Esophagus squamous epithelium (tissue), 5 donors: ENCODE measurements at regions not wholly inside any gene's neighbourhood (a gene's known extent, or its start where the extent isn't known, plus 50 kb on each side); places are given as distances from the start of the nearest gene placed in this dataset.
"Not testable (repeated sequence)": the region's sequence is repeated elsewhere in the genome, so short reads cannot be mapped to it uniquely, and the experiment has no call there.

ENCODE experiments used
- DNase-seq: peaks from one replicate; lab custom pipeline; 2025; lab: John Stamatoyannopoulos, UW
- H3K27ac ChIP-seq, 4 donors: fragments of 200-600 bp; sonication (generic); one replicate each; pipeline ENCODE4 v1.5.1; 2016 to 2019; ENCODE audit warnings: mild to moderate bottlenecking in 1 of 4
- H3K27me3 ChIP-seq, 4 donors: fragments of 200-600 bp; sonication (generic); 1 replicate in 3 of 4; 2 replicates in 1 of 4; pipeline versions ENCODE4 v1.5.1 to v1.6.0; 2017 to 2021; ENCODE audit warnings: antibody characterized with exemption in 1 of 4
- H3K36me3 ChIP-seq, 3 donors: fragments of 200-600 bp; sonication (generic); one replicate each; pipeline ENCODE4 v1.5.1; 2016 to 2019
- H3K4me1 ChIP-seq, 3 donors: fragments of 200-600 bp; sonication (generic); one replicate each; pipeline ENCODE4 v1.5.1; 2017 to 2019
- H3K4me3 ChIP-seq, 4 donors: fragments of 200-600 bp; sonication (generic); 1 replicate in 3 of 4; 2 replicates in 1 of 4; pipeline ENCODE4 v1.5.1; 2016 to 2019; ENCODE audit warnings: mild to moderate bottlenecking in 2 of 4, moderate library complexity in 1 of 4
- H3K9me3 ChIP-seq, 3 donors: fragments of 200-600 bp; sonication (generic); one replicate each; pipeline ENCODE4 v1.5.1; 2016 to 2019
- CTCF ChIP-seq, 6 experiments: fragments of 450-650 bp in 4 of 6; fragments of 200-600 bp in 2 of 6; sonication (generic) in 2 of 6; IDR thresholded peaks; one replicate each; pipeline ENCODE4 v1.5.1; 2016 to 2019; ENCODE audit warnings: antibody characterized with exemption in 6 of 6, mild to moderate bottlenecking in 4 of 6, moderate library complexity in 4 of 6
- POLR2A ChIP-seq, 4 donors: fragments of 450-650 bp; IDR thresholded peaks; one replicate each; pipeline ENCODE4 v1.6.1; 2017; ENCODE audit warnings: antibody characterized with exemption in 4 of 4, mild to moderate bottlenecking in 4 of 4, moderate library complexity in 3 of 4
- WGBS, 2 donors: methylation state at CpG; one replicate each; pipeline ENCODE4 v1.1.5; 2018; 5-methylcytosine and 5-hydroxymethylcytosine counted together
- intact Hi-C: fragments of 100-400 bp; cut with DNase I; formaldehyde crosslinking; loops from one replicate; pipeline ENCODE4 v1.15.0; 2022
- donor health status: DM: yes; HTN: yes; CAD: no.

DNA sequence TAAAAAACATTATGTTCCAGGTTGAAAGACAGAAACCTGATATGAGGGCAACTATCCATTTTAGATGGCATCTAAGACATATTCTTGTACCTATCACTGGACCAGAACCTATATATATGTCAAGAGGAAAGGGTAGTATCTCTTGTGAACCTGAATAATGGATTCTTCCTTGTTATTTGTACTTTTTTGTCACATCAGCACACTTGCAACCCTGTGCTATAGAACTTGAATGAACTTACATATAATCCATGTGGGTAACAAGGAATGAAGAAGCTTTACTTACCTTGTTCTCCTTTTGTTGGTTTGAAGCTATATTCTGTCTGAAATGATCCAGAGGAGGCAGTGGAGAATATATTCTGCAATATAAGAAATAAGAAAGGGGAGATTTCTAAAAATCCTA, 483.7 kb upstream of the ATXN8OS start:
- Histone ChIP-seq H3K4me3 (no peak overlapping the region), H3K4me1 (no peaks in the 10 kb centered on the region), H3K36me3 (no peaks in the 10 kb centered on the region), H3K9me3 (no peaks in the 10 kb centered on the region), H3K27ac (no peak overlapping the region), H3K27me3 (no peaks in the 10 kb centered on the region)
- intact Hi-C loops, result no loop called here
- no peak for TF ChIP-seq POLR2A (IDR thresholded peaks at IDR 0.05)
- DNase-seq, result no peak

- intact Hi-C loops, result no loop called here
- H3K27ac ChIP-seq, result no peak overlapping the region
These were observed 488.0 kb upstream of the ATXN8OS start for GRCh38 chr13:69619651-69620050.

DNA sequence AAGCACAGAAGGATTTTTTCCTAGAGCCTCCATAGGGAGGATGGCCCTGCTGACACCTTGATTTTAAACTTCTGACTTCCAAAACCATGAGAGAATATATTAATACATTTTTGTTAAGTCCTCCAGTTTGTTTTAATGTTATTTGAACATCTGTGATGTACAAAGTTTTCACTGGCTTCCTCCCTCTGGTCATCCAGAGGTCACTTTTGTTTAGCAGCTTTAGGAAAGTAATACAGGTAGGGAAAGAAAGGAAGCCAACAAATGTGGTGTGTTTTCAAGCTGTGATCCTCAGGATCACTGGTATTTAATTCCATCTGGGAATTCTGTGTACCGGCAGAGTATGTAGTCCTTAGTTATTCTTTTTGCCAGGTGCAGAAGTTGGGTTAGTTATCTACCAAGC, 488.8 kb upstream of the ATXN8OS start:
- intact Hi-C loops, result no loop called here
- WGBS, 2 donors, result 67 to 77% methylated on average over 1 of the region's 1 CpG
- TF ChIP-seq POLR2A (IDR thresholded peaks at IDR 0.05) (no peak), CTCF (IDR thresholded peaks at IDR 0.05) (no peak)

More at GRCh38 chr13:69619651-69620050, 488.0 kb upstream of the ATXN8OS start:
- Histone ChIP-seq H3K9me3 (no peaks in the 10 kb centered on the region), H3K4me1 (no peaks in the 10 kb centered on the region), H3K4me3 (no peak overlapping the region), H3K27me3 (no peaks in the 10 kb centered on the region), H3K36me3 (no peaks in the 10 kb centered on the region)
- 28 to 30% methylated on average over 2 of the region's 2 CpGs for WGBS, 2 donors
- TF ChIP-seq CTCF (IDR thresholded peaks at IDR 0.05) (no peak), POLR2A (IDR thresholded peaks at IDR 0.05) (no peak)
- DNase-seq, result no peak

DNA sequence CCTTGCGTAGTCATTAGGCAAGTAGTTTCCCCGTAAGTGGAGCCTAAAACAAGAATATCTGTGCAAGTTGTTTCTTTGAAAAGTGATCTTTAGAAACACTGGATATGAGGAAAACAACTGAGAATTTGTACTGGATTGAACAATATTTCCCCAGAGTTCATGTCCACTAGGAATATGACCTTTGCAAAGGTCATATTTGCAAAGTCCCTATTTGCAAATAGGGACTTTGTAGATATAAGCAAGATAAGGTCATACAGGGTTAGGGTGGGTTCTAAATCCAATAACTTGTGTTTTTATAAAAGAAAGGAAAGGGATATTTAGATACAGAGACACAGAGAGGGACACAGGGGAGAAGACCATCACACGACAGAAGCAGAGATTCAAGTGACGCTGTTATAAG, 489.2 kb upstream of the ATXN8OS start:
- Histone ChIP-seq H3K4me1 (no peaks in the 10 kb centered on the region), H3K27ac (no peak overlapping the region), H3K9me3 (no peaks in the 10 kb centered on the region), H3K4me3 (no peak overlapping the region), H3K36me3 (no peaks in the 10 kb centered on the region), H3K27me3 (no peaks in the 10 kb centered on the region)
- WGBS, 2 donors, result 69 to 80% methylated on average over 4 of the region's 4 CpGs
- TF ChIP-seq CTCF (IDR thresholded peaks at IDR 0.05), result no peak
- DNase-seq, result no peak
- intact Hi-C loops, result no loop called here

More for the DNA sequence above, 488.8 kb upstream of the ATXN8OS start:
- H3K4me3 ChIP-seq, result no peak overlapping the region
- no peaks in the 10 kb centered on the region for H3K27me3 ChIP-seq
- H3K27ac ChIP-seq, result no peak overlapping the region
- H3K9me3 ChIP-seq, result no peaks in the 10 kb centered on the region
- DNase-seq, result no peak
- H3K36me3 ChIP-seq, result no peaks in the 10 kb centered on the region
- H3K4me1 ChIP-seq, result no peaks in the 10 kb centered on the region

GRCh38 chr13:69617587-69617986, 490.0 kb upstream of the ATXN8OS start:
- no peak for TF ChIP-seq POLR2A (IDR thresholded peaks at IDR 0.05)
- TF ChIP-seq CTCF (IDR thresholded peaks at IDR 0.05), result no peak
- H3K4me3 ChIP-seq, result no peak overlapping the region
- intact Hi-C loops, result no loop called here

DNA sequence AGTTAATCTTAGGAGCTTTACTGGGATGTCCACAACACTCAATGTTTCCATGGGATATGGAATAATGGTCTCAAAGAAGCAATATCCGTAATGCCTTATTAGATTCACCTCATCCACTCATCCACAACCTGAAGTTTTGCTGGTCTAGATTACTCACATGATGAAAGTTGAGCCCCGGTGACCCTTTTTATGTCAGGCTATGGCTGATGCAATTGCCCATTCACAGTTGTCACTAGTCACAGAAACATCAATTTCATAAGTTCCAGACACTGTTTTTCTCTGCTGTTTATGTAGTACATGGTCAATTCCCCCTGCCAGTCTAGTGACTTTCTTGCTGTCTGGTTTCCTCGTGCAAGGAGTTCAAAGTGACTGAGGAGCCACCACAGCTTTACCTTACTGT, 491.2 kb upstream of the ATXN8OS start:
- WGBS, 2 donors, result 60 to 63% methylated on average over 3 of the region's 3 CpGs
- Histone ChIP-seq H3K36me3 (no peaks in the 10 kb centered on the region), H3K4me3 (no peak overlapping the region), H3K27me3 (no peaks in the 10 kb centered on the region), H3K27ac (no peak overlapping the region), H3K4me1 (no peaks in the 10 kb centered on the region), H3K9me3 (peaks cover 0 to 5% (median 0%) of the 10 kb centered on the region in 3 donors)
- TF ChIP-seq CTCF (IDR thresholded peaks at IDR 0.05), result no peak
- TF ChIP-seq POLR2A (IDR thresholded peaks at IDR 0.05), result no peak
- DNase-seq, result no peak
- intact Hi-C loops, result no loop called here

More at GRCh38 chr13:69617587-69617986, 490.0 kb upstream of the ATXN8OS start:
- WGBS, 2 donors, result 85% methylated on average over 2 of the region's 2 CpGs
- Histone ChIP-seq H3K27me3 (no peaks in the 10 kb centered on the region), H3K4me1 (no peaks in the 10 kb centered on the region), H3K27ac (no peak overlapping the region), H3K9me3 (peaks cover 0 to 4% (median 0%) of the 10 kb centered on the region in 3 donors), H3K36me3 (no peaks in the 10 kb centered on the region)
- no peak for DNase-seq

DNA sequence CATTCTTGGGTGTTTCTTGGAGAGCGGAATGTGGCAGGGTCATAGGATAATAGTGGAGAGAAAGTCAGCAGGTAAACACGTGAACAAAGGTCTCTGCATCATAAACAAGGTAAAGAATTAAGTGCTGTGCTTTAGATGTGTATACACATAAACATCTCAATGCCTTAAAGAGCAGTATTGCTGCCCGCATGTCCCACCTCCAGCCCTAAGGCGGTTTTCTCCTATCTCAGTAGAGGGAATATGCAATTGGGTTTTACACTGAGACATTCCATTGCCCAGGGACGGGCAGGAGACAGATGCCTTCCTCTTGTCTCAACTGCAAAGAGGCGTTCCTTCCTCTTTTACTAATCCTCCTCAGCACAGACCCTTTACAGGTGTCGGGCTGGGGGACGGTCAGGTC, 492.6 kb upstream of the ATXN8OS start:
- H3K27me3 ChIP-seq, H3K36me3 ChIP-seq, H3K27ac ChIP-seq, DNase-seq, intact Hi-C loops, H3K4me1 ChIP-seq, H3K4me3 ChIP-seq, H3K9me3 ChIP-seq: not testable (repeated sequence)
- 70 to 80% methylated on average over 5 to 6 of the region's 8 CpGs for WGBS, 2 donors
